Spleen (tissue), 7 donors: ENCODE measurements at regions not wholly inside any gene's neighbourhood (a gene's known extent, or its start where the extent isn't known, plus 50 kb on each side); places are given as distances from the start of the nearest gene placed in this dataset.

Source experiments
- CTCF ChIP-seq, 11 experiments: fragments of 200-600 bp in 7 of 11; fragments of 450-650 bp in 4 of 11; sonication (generic) in 4 of 11; IDR thresholded peaks in 8 of 11; conservative IDR thresholded peaks in 3 of 11; 1 replicate in 7 of 11; 2 replicates in 4 of 11; pipeline versions ENCODE4 v1.4.0 to v1.8.0; 2016 to 2021; ENCODE audit warnings: antibody characterized with exemption in 11 of 11, inconsistent platforms in 4 of 11, mild to moderate bottlenecking in 1 of 11
- POLR2A ChIP-seq, 3 donors: fragments of 450-650 bp; IDR thresholded peaks; one replicate each; pipeline ENCODE4 v1.5.1; 2017; ENCODE audit warnings: antibody characterized with exemption in 3 of 3, mild to moderate bottlenecking in 1 of 3
- POLR2AphosphoS5 ChIP-seq, 3 donors: sonication (generic); formaldehyde crosslinking; IDR thresholded peaks; one replicate each; pipeline ENCODE4 v1.5.1; 2017; ENCODE audit warnings: antibody characterized with exemption in 3 of 3
- donor health status: DM: no; HTN: no; CAD: no; lungs with moderate emphysema.
- donor health status: DM: no; HTN: no; CAD: no.
- donor health status: DM: no; HTN: no; CAD: no.

DNA sequence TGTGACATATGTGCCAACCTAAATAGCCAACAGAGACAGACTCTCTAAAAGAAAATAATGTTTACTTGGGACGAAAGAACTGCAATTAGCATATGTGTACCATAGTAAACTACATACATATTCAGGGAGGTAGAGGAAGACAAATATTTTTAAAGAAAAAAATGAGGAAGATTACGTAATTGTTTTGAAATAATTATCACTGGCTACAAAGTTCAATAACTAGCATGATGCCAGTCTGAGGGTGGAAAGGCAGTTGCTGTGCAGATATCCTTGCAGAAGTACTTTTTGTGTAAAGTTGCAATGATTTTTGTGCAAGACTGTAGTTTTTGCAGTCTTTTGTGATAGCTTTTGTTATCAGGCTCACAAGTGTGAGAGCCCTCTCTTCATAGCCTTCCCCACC is 103.3 kb upstream of the ANO5 start:
- TF ChIP-seq CTCF (IDR thresholded peaks at IDR 0.05 in 8 of 11, conservative IDR thresholded peaks at IDR 0.05 in 3 of 11) (no peak), POLR2AphosphoS5 (IDR thresholded peaks at IDR 0.05) (no peak), POLR2A (IDR thresholded peaks at IDR 0.05) (no peak)
